Activated T-cell treated with anti-CD3 and anti-CD28 coated beads for 4 hours (primary cell): ENCODE measurements at regions not wholly inside any gene's neighbourhood (a gene's known extent, or its start where the extent isn't known, plus 50 kb on each side); places are given as distances from the start of the nearest gene placed in this dataset.

Experiments used
- DNase-seq: peaks from one replicate; pipeline ENCODE4 v3.0.0-alpha.2; 2020

- no peak for DNase-seq
These were observed 223.6 kb downstream of the TBXT start for GRCh38 chr6:165944002-165944466.

DNA sequence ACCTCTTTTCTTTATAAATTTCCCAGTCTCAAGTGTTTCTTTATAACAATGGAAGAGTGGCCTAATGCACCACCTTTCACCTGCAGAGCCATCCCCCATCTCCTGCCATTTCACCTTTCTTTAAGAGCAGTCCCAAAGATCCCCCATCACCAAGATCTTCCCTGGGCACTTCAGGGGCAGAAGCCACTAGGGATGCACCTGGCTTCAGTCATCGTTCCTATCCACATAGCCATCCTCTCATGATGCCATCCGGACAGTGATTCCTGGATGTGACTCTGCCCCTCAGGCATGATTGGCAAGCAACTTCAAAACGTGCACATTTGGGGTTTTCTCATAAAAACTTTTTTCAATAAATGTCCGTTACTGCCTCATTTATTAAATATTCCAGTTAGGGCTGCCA lies 225.9 kb downstream of the TBXT start:
- no peak for DNase-seq

- DNase-seq, result no peak
These were observed 226.3 kb downstream of the TBXT start for GRCh38 chr6:165941249-165941775.

DNA sequence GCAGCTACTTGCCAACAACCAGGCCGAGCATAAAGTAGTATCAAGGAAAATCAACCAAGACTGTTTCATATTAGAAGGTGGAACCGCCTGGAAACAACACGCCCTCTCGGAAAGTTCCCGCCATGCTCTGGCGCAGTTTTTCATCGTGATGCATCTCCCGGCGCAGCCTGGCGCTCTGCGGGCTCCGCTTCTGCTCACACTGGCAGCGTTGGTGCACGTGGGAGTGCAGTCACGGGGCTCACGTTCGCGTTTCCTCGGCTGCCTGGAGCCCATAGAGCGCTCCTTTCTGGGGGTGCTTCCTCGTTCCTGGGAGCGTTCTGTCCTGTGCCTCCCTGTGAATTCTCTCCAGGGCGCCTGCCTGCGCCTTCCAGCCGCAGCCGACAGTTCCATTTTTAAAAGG lies 227.3 kb downstream of the TBXT start:
- DNase-seq, result no peak

- no peak for DNase-seq
These were observed 227.9 kb downstream of the TBXT start for GRCh38 chr6:165939601-165940290.

DNA sequence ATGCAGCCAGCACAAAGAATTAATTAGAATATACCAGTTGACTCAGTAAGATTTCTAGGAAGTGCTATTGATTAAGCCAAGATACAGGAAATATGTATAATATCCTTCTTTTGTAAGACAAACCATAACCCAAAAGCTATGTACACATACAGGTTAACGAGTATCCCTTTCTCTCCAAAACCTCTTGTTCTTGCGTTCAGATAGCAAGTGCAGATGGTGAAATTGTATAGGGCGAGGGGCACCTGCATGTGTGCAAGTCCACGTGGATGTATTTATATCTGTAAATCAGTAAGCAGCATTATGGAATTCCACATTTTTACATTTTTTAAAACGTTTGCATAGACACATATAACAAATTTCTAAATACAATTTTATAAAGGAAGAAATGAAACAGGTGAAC lies 228.6 kb downstream of the TBXT start:
- no peak for DNase-seq

- DNase-seq, result no peak
These were observed 229.9 kb downstream of the TBXT start for GRCh38 chr6:165937564-165938358.

DNA sequence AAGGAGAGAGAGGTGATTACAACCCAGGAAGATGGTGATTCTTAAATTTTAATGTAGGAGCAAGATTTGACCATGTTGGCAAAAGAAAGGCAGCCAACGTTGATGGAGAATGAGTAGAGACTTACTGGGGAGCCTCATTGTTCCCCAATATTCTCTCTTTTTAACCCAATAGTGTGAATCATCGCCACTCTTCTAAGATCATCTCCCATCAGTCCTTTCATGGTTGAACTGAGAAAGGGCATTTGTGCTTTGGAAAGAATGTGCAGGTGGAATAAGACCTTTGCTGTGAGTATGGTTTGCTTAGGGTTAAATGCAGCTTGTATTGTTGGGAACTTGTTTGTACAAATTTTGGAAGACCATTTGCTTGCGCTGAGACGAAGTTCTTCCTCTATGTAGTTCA lies 231.0 kb downstream of the TBXT start:
- no peak for DNase-seq

- no peak for DNase-seq
These were observed 231.6 kb downstream of the TBXT start for GRCh38 chr6:165936096-165936495.

GRCh38 chr6:165931675-165932074 lies 236.0 kb downstream of the TBXT start:
- no peak for DNase-seq

- DNase-seq, result no peak
These were observed 236.9 kb downstream of the TBXT start for GRCh38 chr6:165930668-165931214.

DNA sequence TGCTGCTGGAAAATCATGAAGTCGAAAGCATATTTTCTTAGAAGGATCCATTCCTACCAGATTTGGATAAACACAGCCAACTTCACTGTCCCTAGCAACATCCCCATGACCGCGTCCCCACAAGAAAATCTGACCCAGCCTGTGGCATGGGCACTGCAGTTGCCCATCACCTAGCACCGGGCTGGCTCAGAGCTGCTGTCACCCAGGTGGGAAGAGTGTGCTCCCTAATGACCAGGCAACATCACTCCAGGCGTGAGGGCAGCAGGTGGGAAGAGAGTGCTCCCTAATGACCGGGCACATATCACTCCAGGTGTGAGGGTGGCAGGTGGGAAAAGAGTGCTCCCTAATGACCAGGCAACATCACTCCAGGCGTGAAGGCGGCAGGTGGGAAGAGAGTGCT lies 238.0 kb downstream of the TBXT start:
- no peak for DNase-seq

GRCh38 chr6:165926378-165926777 lies 241.3 kb downstream of the TBXT start:
- DNase-seq, result no peak

GRCh38 chr6:165925474-165926156 lies 242.0 kb downstream of the TBXT start:
- DNase-seq, result no peak

- DNase-seq, result no peak
These were observed 245.3 kb downstream of the TBXT start for GRCh38 chr6:165922309-165922794.

GRCh38 chr6:165920896-165921671 lies 246.6 kb downstream of the TBXT start:
- no peak for DNase-seq

DNA sequence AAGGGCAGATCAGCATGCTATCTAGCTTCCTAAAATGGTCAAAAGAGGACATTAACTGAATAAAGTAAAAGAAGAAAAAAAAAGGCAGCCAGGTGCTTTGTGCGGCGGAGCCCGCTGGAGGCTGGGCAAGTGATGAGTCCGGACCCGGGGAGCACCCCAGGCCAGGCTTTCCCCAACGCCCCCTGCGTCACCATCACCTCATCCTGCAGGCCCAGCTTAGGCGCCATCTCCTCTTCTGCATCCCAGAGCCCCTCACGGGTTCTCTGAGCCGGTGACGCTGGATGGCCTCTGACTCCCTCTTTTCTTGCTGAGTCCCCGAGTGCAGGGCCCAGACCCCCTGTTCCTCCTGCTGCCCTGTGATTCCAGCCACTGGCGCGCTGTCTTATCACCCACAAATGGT lies 250.1 kb downstream of the TBXT start:
- DNase-seq, result no peak

DNA sequence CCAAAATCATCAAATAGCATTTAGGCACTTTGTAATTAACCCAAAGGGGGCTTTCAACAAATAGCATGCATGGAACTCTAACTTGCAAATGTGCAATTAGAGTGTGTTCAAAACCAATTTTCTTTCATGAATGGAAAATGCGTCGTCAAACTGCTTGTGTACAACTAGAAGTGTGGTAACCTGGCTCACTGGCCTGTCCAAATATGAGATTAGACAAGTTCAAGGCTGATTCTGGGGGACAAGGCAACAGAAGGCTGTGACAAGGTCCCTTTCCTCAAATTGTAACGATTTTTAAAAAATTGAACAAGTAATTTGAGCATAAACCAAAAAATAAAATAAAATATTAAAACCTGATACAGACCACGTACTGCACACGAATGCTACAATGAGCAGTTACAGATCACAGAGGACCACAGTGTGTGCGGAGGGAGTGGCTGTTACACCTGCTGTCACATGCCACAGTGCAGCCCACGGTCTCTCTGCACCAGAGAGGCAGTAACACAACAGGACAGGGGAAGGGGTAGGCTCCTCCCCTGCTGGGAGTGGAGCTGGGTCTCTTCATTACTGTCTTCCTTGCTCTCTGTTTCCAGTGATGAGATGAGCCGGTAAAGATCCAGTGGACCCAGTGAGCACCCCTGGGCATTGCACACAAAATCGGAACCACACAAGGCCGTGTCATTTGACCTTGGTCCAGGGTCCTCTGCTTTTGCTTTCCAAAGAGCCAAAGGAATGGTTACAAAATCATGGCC lies 252.2 kb upstream of the PDE10A start:
- DNase-seq, result no peak

DNA sequence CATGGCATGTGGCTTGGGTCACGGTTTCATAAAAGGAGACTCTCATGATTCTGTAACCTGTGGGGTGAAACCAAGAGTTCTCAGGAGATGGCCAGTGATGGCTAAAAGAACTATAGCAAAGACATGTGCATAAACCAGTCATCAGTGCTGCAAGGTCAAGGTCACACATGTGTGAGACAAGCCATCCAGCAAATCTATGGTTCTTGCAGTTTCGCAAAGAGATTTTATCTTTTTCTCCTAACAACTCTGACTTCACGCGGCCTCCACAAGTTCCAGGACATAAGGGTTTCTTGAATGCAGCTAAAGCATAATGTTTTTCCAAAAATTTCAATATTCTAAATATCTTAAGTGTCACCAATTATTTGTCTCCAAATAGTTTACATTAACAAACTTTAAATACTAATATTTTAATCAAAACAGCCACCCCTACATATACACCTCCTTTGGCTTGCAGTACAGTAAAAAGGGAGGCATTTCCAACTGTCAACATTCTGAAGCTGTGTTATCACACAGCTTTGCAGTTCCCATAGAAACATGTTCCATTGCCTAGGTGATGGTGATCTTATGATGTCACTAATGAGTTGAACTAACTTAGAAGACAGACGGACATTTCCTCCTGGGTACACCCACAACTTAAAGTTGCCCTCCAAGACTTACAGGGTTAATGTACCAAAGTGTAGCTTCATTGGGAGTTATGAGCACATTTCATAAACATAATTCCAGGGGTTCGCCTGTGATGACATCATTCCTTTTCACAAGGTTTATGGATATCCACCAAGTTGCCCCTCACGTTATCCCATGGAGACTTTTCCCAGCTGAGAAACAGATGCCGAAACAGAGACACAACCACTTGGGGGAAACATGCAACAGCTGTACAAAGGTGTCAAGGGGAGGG lies 250.9 kb upstream of the PDE10A start:
- no peak for DNase-seq

- DNase-seq, result no peak
These were observed 247.3 kb upstream of the PDE10A start for GRCh38 chr6:165910184-165910966.
